ENCODE measurements at regions not wholly inside any gene's neighbourhood (a gene's known extent, or its start where the extent isn't known, plus 50 kb on each side); places are given as distances from the start of the nearest gene placed in this dataset.

DNA sequence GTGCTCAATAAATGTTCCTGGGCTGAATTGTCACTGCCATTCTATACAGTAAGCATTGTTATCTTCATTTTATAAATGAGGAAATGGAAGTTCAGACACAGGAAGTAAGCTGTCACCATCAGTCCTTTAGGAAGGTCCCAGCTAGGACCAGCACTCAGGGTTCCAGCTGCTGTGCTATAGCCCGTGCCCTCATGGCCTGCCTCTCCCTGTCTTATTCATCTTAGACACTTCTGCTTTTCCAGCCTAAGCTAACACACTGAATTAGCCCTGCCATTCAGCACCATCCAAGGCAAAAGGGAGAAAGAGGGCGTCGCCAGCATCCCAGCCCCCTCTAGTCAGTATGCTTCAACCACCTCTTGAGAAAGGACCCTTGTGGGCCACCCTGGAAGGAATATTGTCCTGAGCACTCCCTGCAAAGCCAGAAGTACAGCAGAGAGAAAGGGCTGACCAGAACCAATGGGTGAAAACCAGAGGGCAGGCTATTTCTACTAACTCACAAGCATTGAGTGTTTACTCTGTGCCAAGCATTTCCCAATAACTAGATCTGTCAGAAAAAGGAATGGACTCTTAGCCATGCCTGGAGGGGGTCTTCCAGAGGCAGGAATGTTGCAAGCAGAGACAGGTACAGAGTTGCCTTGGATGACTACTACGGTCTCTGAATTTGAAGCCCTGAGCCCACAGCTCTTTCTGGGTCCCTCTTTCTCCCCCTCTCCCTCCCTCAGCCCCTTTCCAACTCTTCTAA, 77.9 kb upstream of the NFIA start:
- TF ChIP-seq YY1 (IDR thresholded peaks at IDR 0.05; ENCODE audit: insufficient read depth, insufficient read length) (no peak), ZNF274 (IDR thresholded peaks at IDR 0.05; ENCODE audit: low read depth, low read length) (no peak), SUZ12 (IDR thresholded peaks at IDR 0.05; ENCODE audit: extremely low read depth, insufficient read depth, insufficient read length) (no peak)
